ENCODE measurements at regions not wholly inside any gene's neighbourhood (a gene's known extent, or its start where the extent isn't known, plus 50 kb on each side); places are given as distances from the start of the nearest gene placed in this dataset.

GRCh38 chr5:30337084-30337573, 856.4 kb upstream of the CDH6 start:
- CTCF ChIA-PET, result no interaction called here

GRCh38 chr5:30331534-30331933, 862.0 kb upstream of the CDH6 start:
- no peaks in the 10 kb centered on the region for H3K27me3 Mint-ChIP-seq (ENCODE audit: unreplicated experiment)
- DNase-seq, result no peak
- no peak for TF ChIP-seq CTCF (IDR thresholded peaks at IDR 0.05; ENCODE audit: unreplicated experiment)
- H3K4me1 Mint-ChIP-seq (ENCODE audit: low read depth, unreplicated experiment), result no peaks in the 10 kb centered on the region
- BruUV-seq (replicated peaks), result no TSS peak
- H3K36me3 Mint-ChIP-seq (ENCODE audit: insufficient read depth, unreplicated experiment), result no peaks in the 10 kb centered on the region
- CTCF ChIA-PET, result no interaction called here
- intact Hi-C loops (cut with micrococcal nuclease; ENCODE audit: unreplicated experiment), result no loop called here
- no peak overlapping the region for H3K4me3 Mint-ChIP-seq (ENCODE audit: low read depth, unreplicated experiment)
- H3K9me3 Mint-ChIP-seq (ENCODE audit: low read depth, unreplicated experiment), result peaks cover 8% of the 10 kb centered on the region
- no peak overlapping the region for H3K27ac Mint-ChIP-seq (ENCODE audit: unreplicated experiment)

More at GRCh38 chr5:30337084-30337573, 856.4 kb upstream of the CDH6 start:
- Mint-ChIP-seq H3K27ac (ENCODE audit: unreplicated experiment) (no peak overlapping the region), H3K36me3 (ENCODE audit: insufficient read depth, unreplicated experiment) (no peaks in the 10 kb centered on the region), H3K4me1 (ENCODE audit: low read depth, unreplicated experiment) (no peaks in the 10 kb centered on the region), H3K9me3 (ENCODE audit: low read depth, unreplicated experiment) (peaks cover 5% of the 10 kb centered on the region), H3K4me3 (ENCODE audit: low read depth, unreplicated experiment) (no peak overlapping the region), H3K27me3 (ENCODE audit: unreplicated experiment) (no peaks in the 10 kb centered on the region)
- intact Hi-C loops (cut with micrococcal nuclease; ENCODE audit: unreplicated experiment), result no loop called here
- BruUV-seq (replicated peaks), result no TSS peak
- TF ChIP-seq CTCF (IDR thresholded peaks at IDR 0.05; ENCODE audit: unreplicated experiment), result no peak
- DNase-seq, result no peak

- H3K4me3 Mint-ChIP-seq (ENCODE audit: low read depth, unreplicated experiment), result no peak overlapping the region
- DNase-seq, result no peak
- no TSS peak for BruUV-seq (replicated peaks)
- H3K4me1 Mint-ChIP-seq (ENCODE audit: low read depth, unreplicated experiment), result no peaks in the 10 kb centered on the region
- intact Hi-C loops (cut with micrococcal nuclease; ENCODE audit: unreplicated experiment), result no loop called here
- H3K27ac Mint-ChIP-seq (ENCODE audit: unreplicated experiment), result no peak overlapping the region
- CTCF ChIA-PET, result no interaction called here
- TF ChIP-seq CTCF (IDR thresholded peaks at IDR 0.05; ENCODE audit: unreplicated experiment), result no peak
- H3K27me3 Mint-ChIP-seq (ENCODE audit: unreplicated experiment), result no peaks in the 10 kb centered on the region
- H3K9me3 Mint-ChIP-seq (ENCODE audit: low read depth, unreplicated experiment), result peaks cover 12% of the 10 kb centered on the region
- H3K36me3 Mint-ChIP-seq (ENCODE audit: insufficient read depth, unreplicated experiment), result no peaks in the 10 kb centered on the region
Measured at GRCh38 chr5:30325795-30326194, 867.7 kb upstream of the CDH6 start.

- intact Hi-C loops (cut with micrococcal nuclease; ENCODE audit: unreplicated experiment), result no loop called here
- CTCF ChIA-PET, result no interaction called here
- Mint-ChIP-seq H3K27me3 (ENCODE audit: unreplicated experiment) (no peaks in the 10 kb centered on the region), H3K4me1 (ENCODE audit: low read depth, unreplicated experiment) (no peaks in the 10 kb centered on the region), H3K36me3 (ENCODE audit: insufficient read depth, unreplicated experiment) (no peaks in the 10 kb centered on the region), H3K4me3 (ENCODE audit: low read depth, unreplicated experiment) (no peak overlapping the region), H3K27ac (ENCODE audit: unreplicated experiment) (no peak overlapping the region), H3K9me3 (ENCODE audit: low read depth, unreplicated experiment) (peaks cover 10% of the 10 kb centered on the region)
- DNase-seq, result no peak
- BruUV-seq (replicated peaks), result no TSS peak
- TF ChIP-seq CTCF (IDR thresholded peaks at IDR 0.05; ENCODE audit: unreplicated experiment), result no peak
Measured at GRCh38 chr5:30324083-30324482, 869.4 kb upstream of the CDH6 start.
